Thoracic aorta (tissue), 2 donors: ENCODE measurements at regions not wholly inside any gene's neighbourhood (a gene's known extent, or its start where the extent isn't known, plus 50 kb on each side); places are given as distances from the start of the nearest gene placed in this dataset.

Experiments used
- ATAC-seq: fragments of 150-250 bp; one replicate; pipeline ENCODE4 v1.8.0; 2017; ENCODE audit warnings: low read depth; ENCODE audit not compliant: insufficient number of reproducible peaks, low FRiP score
- DNase-seq: peaks from one replicate; pipeline ENCODE4 v3.0.0-alpha.2; 2020; ENCODE audit warnings: low spot score
- H3K27ac ChIP-seq, 2 donors: fragments of 200-600 bp; sonication (generic); 1 replicate in 1 of 2; 2 replicates in 1 of 2; pipeline ENCODE4 v1.5.1; 2016; ENCODE audit warnings: mild to moderate bottlenecking in 2 of 2, moderate library complexity in 2 of 2
- H3K27me3 ChIP-seq: fragments of 200-600 bp; sonication (generic); replicated peaks from 2 replicates; pipeline ENCODE4 v1.6.0; 2016; ENCODE audit warnings: mild to moderate bottlenecking; ENCODE audit not compliant: insufficient read depth
- H3K36me3 ChIP-seq: fragments of 200-600 bp; sonication (generic); one replicate; pipeline ENCODE4 v1.5.1; 2016
- H3K4me1 ChIP-seq, 2 donors: fragments of 200-600 bp; sonication (generic); 1 replicate in 1 of 2; 2 replicates in 1 of 2; pipeline versions ENCODE4 v1.5.1 to v1.6.0; 2016; ENCODE audit warnings: low read depth in 2 of 2, mild to moderate bottlenecking in 1 of 2; ENCODE audit not compliant: control insufficient read depth in 1 of 2
- H3K4me3 ChIP-seq: fragments of 200-600 bp; sonication (generic); 2 replicates; pipeline ENCODE4 v1.5.1; 2016; ENCODE audit warnings: mild to moderate bottlenecking
- H3K9me3 ChIP-seq: fragments of 200-600 bp; sonication (generic); 2 replicates; pipeline ENCODE4 v1.5.1; 2016
- CTCF ChIP-seq: fragments of 200-600 bp; sonication (generic); IDR thresholded peaks from one replicate; pipeline ENCODE4 v1.5.1; 2019; ENCODE audit warnings: antibody characterized with exemption

GRCh38 chr20:48406912-48407340 is 420.9 kb downstream of the PREX1 start:
- Histone ChIP-seq H3K4me3 (no peak overlapping the region), H3K9me3 (no peaks in the 10 kb centered on the region), H3K27ac (no peak overlapping the region), H3K36me3 (no peaks in the 10 kb centered on the region), H3K4me1 (no peaks in the 10 kb centered on the region), H3K27me3 (no peaks in the 10 kb centered on the region)
- TF ChIP-seq CTCF, result no peak
- DNase-seq (no peak), ATAC-seq (no peak)

GRCh38 chr20:48406498-48406897 is 421.3 kb downstream of the PREX1 start:
- H3K4me1 ChIP-seq, result no peaks in the 10 kb centered on the region
- ATAC-seq, result no peak
- H3K36me3 ChIP-seq, result no peaks in the 10 kb centered on the region
- no peak overlapping the region for H3K4me3 ChIP-seq
- no peak for DNase-seq
- H3K27me3 ChIP-seq, result no peaks in the 10 kb centered on the region
- no peaks in the 10 kb centered on the region for H3K9me3 ChIP-seq
- H3K27ac ChIP-seq, result no peak overlapping the region
- TF ChIP-seq CTCF, result no peak

GRCh38 chr20:48405909-48406308 is 421.9 kb downstream of the PREX1 start:
- H3K4me3 ChIP-seq, result no peak overlapping the region
- no peak for TF ChIP-seq CTCF
- H3K27ac ChIP-seq, result no peak overlapping the region
- H3K27me3 ChIP-seq, result no peaks in the 10 kb centered on the region
- H3K4me1 ChIP-seq, result no peaks in the 10 kb centered on the region
- H3K9me3 ChIP-seq, result no peaks in the 10 kb centered on the region
- ATAC-seq (no peak), DNase-seq (no peak)
- H3K36me3 ChIP-seq, result no peaks in the 10 kb centered on the region

- Histone ChIP-seq H3K27ac (no peak overlapping the region), H3K27me3 (no peaks in the 10 kb centered on the region), H3K36me3 (no peaks in the 10 kb centered on the region), H3K9me3 (no peaks in the 10 kb centered on the region), H3K4me3 (no peak overlapping the region), H3K4me1 (no peaks in the 10 kb centered on the region)
- TF ChIP-seq CTCF, result no peak
- ATAC-seq (no peak), DNase-seq (no peak)
Measured at GRCh38 chr20:48404598-48404997, 423.2 kb downstream of the PREX1 start.

GRCh38 chr20:48403167-48403761 is 424.5 kb downstream of the PREX1 start:
- DNase-seq (no peak), ATAC-seq (no peak)
- Histone ChIP-seq H3K36me3 (no peaks in the 10 kb centered on the region), H3K27me3 (no peaks in the 10 kb centered on the region), H3K4me3 (no peak overlapping the region), H3K9me3 (no peaks in the 10 kb centered on the region), H3K4me1 (no peaks in the 10 kb centered on the region), H3K27ac (no peak overlapping the region)
- TF ChIP-seq CTCF, result no peak
